Prostate gland (tissue), 2 donors: ENCODE measurements at regions not wholly inside any gene's neighbourhood (a gene's known extent, or its start where the extent isn't known, plus 50 kb on each side); places are given as distances from the start of the nearest gene placed in this dataset.

Source experiments
- DNase-seq: peaks from one replicate; pipeline ENCODE4 v3.0.0-alpha.2; 2019; ENCODE audit warnings: low spot score
- H3K27ac ChIP-seq, 2 donors: fragments of 200-600 bp; sonication (generic); 2 replicates each; pipeline ENCODE4 v1.5.1; 2017 to 2019
- H3K27me3 ChIP-seq: fragments of 200-600 bp; sonication (generic); replicated peaks from 2 replicates; pipeline ENCODE4 v1.5.1; 2019; ENCODE audit not compliant: insufficient read depth
- H3K36me3 ChIP-seq, 2 donors: fragments of 200-600 bp; sonication (generic); 1 replicate in 1 of 2; 2 replicates in 1 of 2; pipeline versions ENCODE4 v1.5.1 to v1.8.1; 2017 to 2019
- H3K4me1 ChIP-seq: fragments of 200-600 bp; sonication (generic); replicated peaks from 2 replicates; pipeline ENCODE4 v1.5.1; 2019
- H3K4me3 ChIP-seq, 2 donors: fragments of 200-600 bp; sonication (generic); 2 replicates each; pipeline ENCODE4 v1.5.1; 2017 to 2019
- H3K9me3 ChIP-seq: fragments of 200-600 bp; sonication (generic); 2 replicates; pipeline ENCODE4 v1.5.1; 2017
- CTCF ChIP-seq, 4 experiments: fragments of 200-600 bp in 2 of 4; fragments of 450-650 bp in 2 of 4; sonication (generic) in 2 of 4; IDR thresholded peaks; 1 replicate in 3 of 4; 2 replicates in 1 of 4; pipeline ENCODE4 v1.5.1; 2016 to 2019; ENCODE audit warnings: antibody characterized with exemption in 4 of 4, mild to moderate bottlenecking in 2 of 4, moderate library complexity in 2 of 4
- POLR2A ChIP-seq: fragments of 450-650 bp; IDR thresholded peaks from one replicate; pipeline ENCODE4 v1.6.1; 2016; ENCODE audit warnings: antibody characterized with exemption, mild to moderate bottlenecking
- POLR2AphosphoS5 ChIP-seq: sonication (generic); formaldehyde crosslinking; IDR thresholded peaks from one replicate; pipeline ENCODE4 v1.6.1; 2017; ENCODE audit warnings: antibody characterized with exemption
- WGBS: methylation state at CpG from one replicate; pipeline ENCODE4 v1.1.5; 2018; 5-methylcytosine and 5-hydroxymethylcytosine counted together
- intact Hi-C: fragments of 100-400 bp; cut with DNase I; formaldehyde crosslinking; loops from one replicate; pipeline ENCODE4 v1.14.2; 2022

DNA sequence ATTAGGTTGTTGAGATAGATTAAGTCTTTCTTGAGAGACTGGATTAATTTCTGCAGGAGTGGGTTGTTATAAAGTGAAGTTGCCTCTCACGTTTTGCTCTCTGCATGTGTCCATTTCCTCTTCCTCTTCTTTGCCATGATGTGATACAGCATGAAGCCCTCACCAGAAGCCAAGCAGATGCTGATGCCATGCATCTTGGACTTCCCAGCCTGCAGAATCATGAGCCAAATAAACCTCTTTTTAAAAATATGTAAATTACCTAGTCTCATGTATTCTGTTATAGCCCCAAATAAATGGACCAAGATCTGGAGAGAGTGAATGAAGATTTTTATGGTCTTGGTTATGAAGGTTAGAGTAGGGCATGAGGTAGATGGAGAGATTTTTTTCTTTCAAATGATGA, 111.6 kb upstream of the MAN1A1 start:
- H3K27me3 ChIP-seq: no peaks in the 10 kb centered on the region
- TF ChIP-seq POLR2AphosphoS5 (no peak), POLR2A (no peak), CTCF (IDR thresholded peaks at IDR 0.05) (no peak)
- no peak overlapping the region for H3K4me3 ChIP-seq
- H3K27ac ChIP-seq: no peak overlapping the region
- no peak for DNase-seq
- intact Hi-C loops: no loop called here
- H3K4me1 ChIP-seq: no peaks in the 10 kb centered on the region
- 91% methylated on average over 1 of the region's 1 CpG for WGBS
- H3K36me3 ChIP-seq: no peaks in the 10 kb centered on the region
- H3K9me3 ChIP-seq: no peaks in the 10 kb centered on the region

- no peak for TF ChIP-seq POLR2A
- TF ChIP-seq CTCF (IDR thresholded peaks at IDR 0.05): no peak
- TF ChIP-seq POLR2AphosphoS5: no peak
- no peak for DNase-seq
- no peaks in the 10 kb centered on the region for H3K36me3 ChIP-seq
- H3K9me3 ChIP-seq: no peaks in the 10 kb centered on the region
- no peaks in the 10 kb centered on the region for H3K27me3 ChIP-seq
- no peak overlapping the region for H3K4me3 ChIP-seq
- no peaks in the 10 kb centered on the region for H3K4me1 ChIP-seq
- no peak overlapping the region for H3K27ac ChIP-seq
- intact Hi-C loops: no loop called here
- WGBS: 81% methylated on average over 6 of the region's 6 CpGs
Measured at GRCh38 chr6:119459207-119459974, 109.8 kb upstream of the MAN1A1 start.

DNA sequence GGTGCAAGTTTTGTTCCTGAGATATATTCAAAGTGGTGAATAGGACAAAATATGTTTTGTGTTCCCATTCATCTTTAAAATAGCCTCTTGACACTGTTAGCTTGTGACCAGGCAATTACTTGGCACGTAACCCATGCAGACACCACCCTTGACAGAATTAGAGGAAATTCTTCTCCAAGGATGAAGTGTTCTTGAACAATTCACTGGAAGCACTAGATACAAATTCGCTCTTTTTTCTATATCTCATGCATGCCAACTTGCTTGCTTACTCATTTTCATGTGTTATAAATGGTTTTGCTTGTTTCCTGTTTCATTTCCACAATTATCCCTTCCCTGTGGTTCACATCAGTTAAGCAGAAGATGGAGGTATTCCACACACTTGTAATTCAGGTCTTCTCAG, 105.2 kb upstream of the MAN1A1 start:
- intact Hi-C loops: no loop called here
- WGBS: 72% methylated on average over 2 of the region's 2 CpGs
- no peaks in the 10 kb centered on the region for H3K36me3 ChIP-seq
- no peaks in the 10 kb centered on the region for H3K4me1 ChIP-seq
- no peak for TF ChIP-seq POLR2A
- no peak for TF ChIP-seq POLR2AphosphoS5
- no peak for TF ChIP-seq CTCF (IDR thresholded peaks at IDR 0.05)
- H3K27me3 ChIP-seq: no peaks in the 10 kb centered on the region
- DNase-seq: no peak
- no peak overlapping the region for H3K27ac ChIP-seq
- H3K4me3 ChIP-seq: no peak overlapping the region
- no peaks in the 10 kb centered on the region for H3K9me3 ChIP-seq

DNA sequence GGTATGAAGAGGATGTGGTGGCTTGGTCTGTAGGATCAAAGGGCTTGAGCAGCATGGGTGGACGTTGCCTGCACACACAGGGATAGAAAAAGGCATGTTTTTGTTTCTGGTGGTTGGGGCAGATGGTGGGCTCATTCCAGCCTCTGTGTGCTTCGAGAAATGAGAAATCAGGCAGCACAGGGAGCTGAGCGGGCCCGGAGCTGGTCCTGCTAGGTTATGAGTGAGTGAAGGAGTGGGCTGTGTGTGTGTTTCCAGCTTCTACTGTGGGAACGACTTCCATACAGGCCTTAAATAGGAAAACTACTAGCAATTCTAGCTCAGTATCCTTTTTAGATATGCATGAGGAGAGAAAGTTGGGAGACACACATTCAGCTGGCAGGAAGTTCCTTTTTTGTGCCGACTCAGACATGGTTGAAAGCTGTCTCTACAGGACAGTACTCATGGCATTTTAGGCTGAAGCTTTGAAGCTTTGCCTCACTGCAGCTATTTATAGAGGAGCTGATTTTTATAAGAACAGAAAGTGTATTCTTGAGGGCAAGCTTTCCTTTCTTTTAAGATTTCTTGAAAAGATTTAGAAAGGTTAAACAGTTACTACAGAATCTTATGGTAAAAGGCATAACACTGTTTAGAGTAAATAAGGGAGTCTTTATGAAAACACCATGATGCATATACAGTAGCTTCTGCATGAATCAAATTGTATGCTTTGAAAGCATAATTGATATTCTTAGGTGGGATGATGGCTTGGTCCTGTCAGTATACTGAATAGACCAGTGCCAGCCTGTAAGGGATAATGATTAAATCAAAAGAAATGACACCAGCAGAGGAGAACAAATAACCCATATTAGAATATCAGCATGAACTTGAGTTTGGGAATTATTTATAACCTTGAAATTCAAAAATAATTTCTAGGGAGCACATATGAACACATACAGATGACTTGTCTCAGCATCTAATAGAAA, 104.0 kb upstream of the MAN1A1 start:
- no peaks in the 10 kb centered on the region for H3K4me1 ChIP-seq
- WGBS: 76% methylated on average over 6 of the region's 6 CpGs
- H3K4me3 ChIP-seq: no peak overlapping the region
- intact Hi-C loops: no loop called here
- TF ChIP-seq POLR2A (no peak), POLR2AphosphoS5 (no peak), CTCF (IDR thresholded peaks at IDR 0.05) (no peak)
- H3K27ac ChIP-seq: no peak overlapping the region
- no peaks in the 10 kb centered on the region for H3K36me3 ChIP-seq
- DNase-seq: no peak
- no peaks in the 10 kb centered on the region for H3K9me3 ChIP-seq
- H3K27me3 ChIP-seq: no peaks in the 10 kb centered on the region
